ENCODE measurements at regions not wholly inside any gene's neighbourhood (a gene's known extent, or its start where the extent isn't known, plus 50 kb on each side); places are given as distances from the start of the nearest gene placed in this dataset.

DNA sequence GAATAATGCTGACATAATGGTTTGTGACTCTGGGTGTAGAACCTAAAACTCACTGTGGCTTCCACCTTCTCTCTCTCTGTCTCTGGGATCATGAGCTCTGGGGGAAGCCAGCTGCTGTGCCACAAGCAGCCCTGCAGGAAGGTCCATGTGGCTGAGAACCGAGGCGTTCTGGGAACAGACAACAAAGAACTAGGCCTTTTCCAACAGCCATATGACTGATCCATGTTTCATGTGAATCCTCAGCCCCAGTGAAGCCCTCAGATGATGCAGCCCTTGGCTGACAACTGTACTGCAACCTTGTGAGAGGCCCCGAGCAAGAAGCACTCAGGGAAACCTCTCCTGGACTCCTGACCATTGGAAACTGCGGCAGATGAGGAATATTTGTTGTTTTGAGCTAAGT is 56.6 kb downstream of the HLA-G start:
- TF ChIP-seq, protein P1, sequence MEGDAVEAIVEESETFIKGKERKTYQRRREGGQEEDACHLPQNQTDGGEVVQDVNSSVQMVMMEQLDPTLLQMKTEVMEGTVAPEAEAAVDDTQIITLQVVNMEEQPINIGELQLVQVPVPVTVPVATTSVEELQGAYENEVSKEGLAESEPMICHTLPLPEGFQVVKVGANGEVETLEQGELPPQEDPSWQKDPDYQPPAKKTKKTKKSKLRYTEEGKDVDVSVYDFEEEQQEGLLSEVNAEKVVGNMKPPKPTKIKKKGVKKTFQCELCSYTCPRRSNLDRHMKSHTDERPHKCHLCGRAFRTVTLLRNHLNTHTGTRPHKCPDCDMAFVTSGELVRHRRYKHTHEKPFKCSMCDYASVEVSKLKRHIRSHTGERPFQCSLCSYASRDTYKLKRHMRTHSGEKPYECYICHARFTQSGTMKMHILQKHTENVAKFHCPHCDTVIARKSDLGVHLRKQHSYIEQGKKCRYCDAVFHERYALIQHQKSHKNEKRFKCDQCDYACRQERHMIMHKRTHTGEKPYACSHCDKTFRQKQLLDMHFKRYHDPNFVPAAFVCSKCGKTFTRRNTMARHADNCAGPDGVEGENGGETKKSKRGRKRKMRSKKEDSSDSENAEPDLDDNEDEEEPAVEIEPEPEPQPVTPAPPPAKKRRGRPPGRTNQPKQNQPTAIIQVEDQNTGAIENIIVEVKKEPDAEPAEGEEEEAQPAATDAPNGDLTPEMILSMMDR (IDR thresholded peaks at IDR 0.05): no peak
- no peak for TF ChIP-seq POLR2A (IDR thresholded peaks at IDR 0.05)
- TF ChIP-seq POLR2AphosphoS5 (IDR thresholded peaks at IDR 0.05; ENCODE audit: insufficient read depth in 1 of 2, low read depth in 1 of 2): no peak
